ENCODE measurements at regions not wholly inside any gene's neighbourhood (a gene's known extent, or its start where the extent isn't known, plus 50 kb on each side); places are given as distances from the start of the nearest gene placed in this dataset.

GRCh38 chr14:96631030-96631429 is 128.8 kb downstream of the PAPOLA start:
- ChIA-PET POLR2A (no interaction called here), CTCF (no interaction called here)
- H3K9me3 Mint-ChIP-seq = no peaks in the 10 kb centered on the region
- no peaks in the 10 kb centered on the region for H3K4me1 Mint-ChIP-seq
- no peak for DNase-seq
- no peak overlapping the region for H3K27ac Mint-ChIP-seq
- H3K36me3 Mint-ChIP-seq (ENCODE audit: low read depth) = no peaks in the 10 kb centered on the region
- no peak overlapping the region for H3K4me3 Mint-ChIP-seq
- H3K27me3 Mint-ChIP-seq = no peaks in the 10 kb centered on the region

GRCh38 chr14:96631621-96632362 is 129.6 kb downstream of the PAPOLA start:
- H3K36me3 Mint-ChIP-seq (ENCODE audit: low read depth) = no peaks in the 10 kb centered on the region
- no peaks in the 10 kb centered on the region for H3K27me3 Mint-ChIP-seq
- DNase-seq = peak; percentile 12
- ChIA-PET CTCF (no interaction called here), POLR2A (interaction anchor here (1.0 kb wide), 1 partner anchor 12 kb away, joined by 3 read pairs; no protein-coding TSS in a partner anchor)
- no peak overlapping the region for H3K27ac Mint-ChIP-seq
- H3K9me3 Mint-ChIP-seq = no peaks in the 10 kb centered on the region
- H3K4me3 Mint-ChIP-seq = no peak overlapping the region
- no peaks in the 10 kb centered on the region for H3K4me1 Mint-ChIP-seq

- CTCF ChIA-PET = no interaction called here
- no peaks in the 10 kb centered on the region for H3K27me3 Mint-ChIP-seq
Observed at GRCh38 chr14:96632363-96632758, 130.2 kb downstream of the PAPOLA start.

GRCh38 chr14:96633096-96633495 is 130.9 kb downstream of the PAPOLA start:
- POLR2A ChIA-PET = no interaction called here
- Mint-ChIP-seq H3K27ac (no peak overlapping the region), H3K9me3 (no peaks in the 10 kb centered on the region), H3K4me3 (no peak overlapping the region), H3K27me3 (no peaks in the 10 kb centered on the region), H3K4me1 (no peaks in the 10 kb centered on the region), H3K36me3 (ENCODE audit: low read depth) (no peaks in the 10 kb centered on the region)
- no peak for DNase-seq
- CTCF ChIA-PET = no interaction called here

More at GRCh38 chr14:96632363-96632758, 130.2 kb downstream of the PAPOLA start:
- no peaks in the 10 kb centered on the region for H3K4me1 Mint-ChIP-seq
- DNase-seq = no peak
- no peaks in the 10 kb centered on the region for H3K9me3 Mint-ChIP-seq
- no peak overlapping the region for H3K27ac Mint-ChIP-seq
- POLR2A ChIA-PET = interaction anchor here (1.0 kb wide), 1 partner anchor 12 kb away, joined by 3 read pairs; no protein-coding TSS in a partner anchor
- no peak overlapping the region for H3K4me3 Mint-ChIP-seq
- H3K36me3 Mint-ChIP-seq (ENCODE audit: low read depth) = no peaks in the 10 kb centered on the region

- no peaks in the 10 kb centered on the region for H3K27me3 Mint-ChIP-seq
- no peak overlapping the region for H3K27ac Mint-ChIP-seq
- H3K36me3 Mint-ChIP-seq (ENCODE audit: low read depth) = no peaks in the 10 kb centered on the region
- ChIA-PET CTCF (no interaction called here), POLR2A (no interaction called here)
- H3K4me3 Mint-ChIP-seq = no peak overlapping the region
- H3K4me1 Mint-ChIP-seq = no peaks in the 10 kb centered on the region
- peak; percentile 6 for DNase-seq
- no peaks in the 10 kb centered on the region for H3K9me3 Mint-ChIP-seq
Observed at GRCh38 chr14:96634481-96634880, 132.3 kb downstream of the PAPOLA start.

GRCh38 chr14:96634896-96635295 is 132.7 kb downstream of the PAPOLA start:
- H3K36me3 Mint-ChIP-seq (ENCODE audit: low read depth) = no peaks in the 10 kb centered on the region
- ChIA-PET CTCF (no interaction called here), POLR2A (no interaction called here)
- H3K4me3 Mint-ChIP-seq = no peak overlapping the region
- DNase-seq = peak; percentile 2
- no peaks in the 10 kb centered on the region for H3K9me3 Mint-ChIP-seq
- no peaks in the 10 kb centered on the region for H3K27me3 Mint-ChIP-seq
- H3K27ac Mint-ChIP-seq = no peak overlapping the region
- H3K4me1 Mint-ChIP-seq = no peaks in the 10 kb centered on the region

GRCh38 chr14:96635850-96636249 is 133.7 kb downstream of the PAPOLA start:
- Mint-ChIP-seq H3K4me3 (no peak overlapping the region), H3K36me3 (ENCODE audit: low read depth) (no peaks in the 10 kb centered on the region), H3K27ac (no peak overlapping the region), H3K9me3 (no peaks in the 10 kb centered on the region), H3K27me3 (no peaks in the 10 kb centered on the region), H3K4me1 (no peaks in the 10 kb centered on the region)
- ChIA-PET CTCF (no interaction called here), POLR2A (no interaction called here)
- peak; percentile 3 for DNase-seq

GRCh38 chr14:96637521-96637920 is 135.3 kb downstream of the PAPOLA start:
- peak; percentile 12 for DNase-seq
- POLR2A ChIA-PET = no interaction called here
- CTCF ChIA-PET = no interaction called here

GRCh38 chr14:96638041-96638855 is 136.1 kb downstream of the PAPOLA start:
- no peaks in the 10 kb centered on the region for H3K4me1 Mint-ChIP-seq
- H3K4me3 Mint-ChIP-seq = no peak overlapping the region
- POLR2A ChIA-PET = no interaction called here
- no peaks in the 10 kb centered on the region for H3K36me3 Mint-ChIP-seq (ENCODE audit: low read depth)
- peak; percentile 9 for DNase-seq
- no peak overlapping the region for H3K27ac Mint-ChIP-seq
- peaks cover 7% of the 10 kb centered on the region for H3K27me3 Mint-ChIP-seq
- CTCF ChIA-PET = no interaction called here
- no peaks in the 10 kb centered on the region for H3K9me3 Mint-ChIP-seq

More at GRCh38 chr14:96637521-96637920, 135.3 kb downstream of the PAPOLA start:
- no peak overlapping the region for H3K4me3 Mint-ChIP-seq
- peaks cover 7% of the 10 kb centered on the region for H3K27me3 Mint-ChIP-seq
- H3K9me3 Mint-ChIP-seq = no peaks in the 10 kb centered on the region
- no peaks in the 10 kb centered on the region for H3K36me3 Mint-ChIP-seq (ENCODE audit: low read depth)
- H3K4me1 Mint-ChIP-seq = no peaks in the 10 kb centered on the region
- no peak overlapping the region for H3K27ac Mint-ChIP-seq

GRCh38 chr14:96639550-96639949 is 137.4 kb downstream of the PAPOLA start:
- H3K27ac Mint-ChIP-seq = no peak overlapping the region
- H3K4me1 Mint-ChIP-seq = no peaks in the 10 kb centered on the region
- ChIA-PET CTCF (no interaction called here), POLR2A (no interaction called here)
- H3K27me3 Mint-ChIP-seq = peaks cover 7% of the 10 kb centered on the region
- no peaks in the 10 kb centered on the region for H3K9me3 Mint-ChIP-seq
- no peaks in the 10 kb centered on the region for H3K36me3 Mint-ChIP-seq (ENCODE audit: low read depth)
- peak; percentile 6 for DNase-seq
- H3K4me3 Mint-ChIP-seq = no peak overlapping the region

- no peaks in the 10 kb centered on the region for H3K9me3 Mint-ChIP-seq
- no peak for DNase-seq
- H3K27me3 Mint-ChIP-seq = peaks cover 33% of the 10 kb centered on the region
- no peaks in the 10 kb centered on the region for H3K36me3 Mint-ChIP-seq (ENCODE audit: low read depth)
- no peak overlapping the region for H3K4me3 Mint-ChIP-seq
- ChIA-PET POLR2A (no interaction called here), CTCF (no interaction called here)
- H3K4me1 Mint-ChIP-seq = no peaks in the 10 kb centered on the region
- H3K27ac Mint-ChIP-seq = no peak overlapping the region
Observed at GRCh38 chr14:96648506-96649326, 146.5 kb downstream of the PAPOLA start.

- CTCF ChIA-PET = no interaction called here
- DNase-seq = no peak
- no peaks in the 10 kb centered on the region for H3K36me3 Mint-ChIP-seq (ENCODE audit: low read depth)
- no peaks in the 10 kb centered on the region for H3K9me3 Mint-ChIP-seq
- no peaks in the 10 kb centered on the region for H3K4me1 Mint-ChIP-seq
- peaks cover 33% of the 10 kb centered on the region for H3K27me3 Mint-ChIP-seq
- POLR2A ChIA-PET = no interaction called here
- H3K4me3 Mint-ChIP-seq = no peak overlapping the region
- no peak overlapping the region for H3K27ac Mint-ChIP-seq
Observed at GRCh38 chr14:96649327-96649601, 147.1 kb downstream of the PAPOLA start.

- ChIA-PET CTCF (no interaction called here), POLR2A (no interaction called here)
- H3K27me3 Mint-ChIP-seq = peaks cover 18% of the 10 kb centered on the region
- H3K27ac Mint-ChIP-seq = no peak overlapping the region
- H3K9me3 Mint-ChIP-seq = no peaks in the 10 kb centered on the region
- no peak for DNase-seq
- H3K4me3 Mint-ChIP-seq = no peak overlapping the region
- no peaks in the 10 kb centered on the region for H3K36me3 Mint-ChIP-seq (ENCODE audit: low read depth)
- H3K4me1 Mint-ChIP-seq = no peaks in the 10 kb centered on the region
Observed at GRCh38 chr14:96653597-96653996, 143.6 kb upstream of the VRK1 start.

Measured in activated CD4-positive, alpha-beta memory T cell treated with anti-CD3 and anti-CD28 coated beads, Interleukin-2, amount 10 ng/mL, durations not matched to agents 7 days and 5 days (primary cell).